ENCODE measurements at regions not wholly inside any gene's neighbourhood (a gene's known extent, or its start where the extent isn't known, plus 50 kb on each side); places are given as distances from the start of the nearest gene placed in this dataset.

GRCh38 chr7:50207686-50208255 lies 96.7 kb upstream of the IKZF1 start:
- H3K9me3 Mint-ChIP-seq = no peaks in the 10 kb centered on the region
- H3K9me3 ChIP-seq (ENCODE audit: low read depth) = no peaks in the 10 kb centered on the region
- no peaks in the 10 kb centered on the region for H4K20me1 ChIP-seq (ENCODE audit: low read depth)
- peak overlapping the region; percentile 51 for H3K27ac Mint-ChIP-seq
- no peaks in the 10 kb centered on the region for H3K36me3 Mint-ChIP-seq
- H3K4me1 ChIP-seq = no peaks in the 10 kb centered on the region
- H3K27me3 ChIP-seq = no peaks in the 10 kb centered on the region
- H3K4me3 Mint-ChIP-seq = no peak overlapping the region
- H3F3A ChIP-seq (ENCODE audit: low read depth) = no peaks in the 10 kb centered on the region
- DNase-seq (ENCODE audit: low spot score) = no peak
- no peak overlapping the region for H2AFZ ChIP-seq (replicated peaks)
- TF ChIP-seq EZH2 (IDR thresholded peaks at IDR 0.05) = no peak
- TF ChIP-seq CTCF (IDR thresholded peaks at IDR 0.05) = no peak
- TF ChIP-seq EZH2phosphoT487 (IDR thresholded peaks at IDR 0.05) = no peak
- no peak overlapping the region for H3K4me3 ChIP-seq
- H3K27ac ChIP-seq = no peak overlapping the region
- no peaks in the 10 kb centered on the region for H3K36me3 ChIP-seq
- no peak overlapping the region for H3K4me2 ChIP-seq
- no peaks in the 10 kb centered on the region for H3K79me2 ChIP-seq (ENCODE audit: low read depth)
- peaks cover 2% of the 10 kb centered on the region for H3K27me3 Mint-ChIP-seq (ENCODE audit: insufficient read depth, low read depth)
- H3K4me1 Mint-ChIP-seq = no peaks in the 10 kb centered on the region
- no peak overlapping the region for H3K9ac ChIP-seq

GRCh38 chr7:50207251-50207564 lies 97.3 kb upstream of the IKZF1 start:
- Histone ChIP-seq H3K36me3 (no peaks in the 10 kb centered on the region), H3K79me2 (ENCODE audit: low read depth) (no peaks in the 10 kb centered on the region), H3K9me3 (ENCODE audit: low read depth) (no peaks in the 10 kb centered on the region), H3K4me2 (no peak overlapping the region), H3K4me1 (no peaks in the 10 kb centered on the region), H3K27ac (no peak overlapping the region), H3K9ac (no peak overlapping the region), H2AFZ (replicated peaks) (no peak overlapping the region), H3K27me3 (no peaks in the 10 kb centered on the region), H4K20me1 (ENCODE audit: low read depth) (no peaks in the 10 kb centered on the region), H3F3A (ENCODE audit: low read depth) (no peaks in the 10 kb centered on the region), H3K4me3 (no peak overlapping the region)
- no peak for DNase-seq (ENCODE audit: low spot score)
- H3K27me3 Mint-ChIP-seq (ENCODE audit: insufficient read depth, low read depth) = peaks cover 2% of the 10 kb centered on the region
- no peaks in the 10 kb centered on the region for H3K36me3 Mint-ChIP-seq
- no peaks in the 10 kb centered on the region for H3K4me1 Mint-ChIP-seq
- no peak overlapping the region for H3K27ac Mint-ChIP-seq
- H3K4me3 Mint-ChIP-seq = no peak overlapping the region
- TF ChIP-seq CTCF (IDR thresholded peaks at IDR 0.05) (no peak), EZH2phosphoT487 (IDR thresholded peaks at IDR 0.05) (no peak), EZH2 (IDR thresholded peaks at IDR 0.05) (no peak)
- H3K9me3 Mint-ChIP-seq = no peaks in the 10 kb centered on the region

- H3K27ac Mint-ChIP-seq = no peak overlapping the region
Measured at GRCh38 chr7:50206453-50207250, 97.9 kb upstream of the IKZF1 start.

More at GRCh38 chr7:50206453-50207250, 97.9 kb upstream of the IKZF1 start:
- Histone ChIP-seq H3K9me3 (ENCODE audit: low read depth) (no peaks in the 10 kb centered on the region), H2AFZ (replicated peaks) (no peak overlapping the region), H3K4me3 (no peak overlapping the region), H3K79me2 (ENCODE audit: low read depth) (no peaks in the 10 kb centered on the region), H3K4me2 (no peak overlapping the region), H4K20me1 (ENCODE audit: low read depth) (no peaks in the 10 kb centered on the region), H3K27ac (no peak overlapping the region), H3K9ac (no peak overlapping the region), H3K4me1 (no peaks in the 10 kb centered on the region), H3K27me3 (no peaks in the 10 kb centered on the region), H3K36me3 (no peaks in the 10 kb centered on the region), H3F3A (ENCODE audit: low read depth) (no peaks in the 10 kb centered on the region)
- Mint-ChIP-seq H3K9me3 (no peaks in the 10 kb centered on the region), H3K4me1 (no peaks in the 10 kb centered on the region), H3K27me3 (ENCODE audit: insufficient read depth, low read depth) (peaks cover 2% of the 10 kb centered on the region), H3K4me3 (no peak overlapping the region), H3K36me3 (no peaks in the 10 kb centered on the region)
- DNase-seq (ENCODE audit: low spot score) = no peak
- TF ChIP-seq CTCF (IDR thresholded peaks at IDR 0.05) (no peak), EZH2 (IDR thresholded peaks at IDR 0.05) (no peak), EZH2phosphoT487 (IDR thresholded peaks at IDR 0.05) (no peak)
